ENCODE measurements at regions not wholly inside any gene's neighbourhood (a gene's known extent, or its start where the extent isn't known, plus 50 kb on each side); places are given as distances from the start of the nearest gene placed in this dataset.

DNA sequence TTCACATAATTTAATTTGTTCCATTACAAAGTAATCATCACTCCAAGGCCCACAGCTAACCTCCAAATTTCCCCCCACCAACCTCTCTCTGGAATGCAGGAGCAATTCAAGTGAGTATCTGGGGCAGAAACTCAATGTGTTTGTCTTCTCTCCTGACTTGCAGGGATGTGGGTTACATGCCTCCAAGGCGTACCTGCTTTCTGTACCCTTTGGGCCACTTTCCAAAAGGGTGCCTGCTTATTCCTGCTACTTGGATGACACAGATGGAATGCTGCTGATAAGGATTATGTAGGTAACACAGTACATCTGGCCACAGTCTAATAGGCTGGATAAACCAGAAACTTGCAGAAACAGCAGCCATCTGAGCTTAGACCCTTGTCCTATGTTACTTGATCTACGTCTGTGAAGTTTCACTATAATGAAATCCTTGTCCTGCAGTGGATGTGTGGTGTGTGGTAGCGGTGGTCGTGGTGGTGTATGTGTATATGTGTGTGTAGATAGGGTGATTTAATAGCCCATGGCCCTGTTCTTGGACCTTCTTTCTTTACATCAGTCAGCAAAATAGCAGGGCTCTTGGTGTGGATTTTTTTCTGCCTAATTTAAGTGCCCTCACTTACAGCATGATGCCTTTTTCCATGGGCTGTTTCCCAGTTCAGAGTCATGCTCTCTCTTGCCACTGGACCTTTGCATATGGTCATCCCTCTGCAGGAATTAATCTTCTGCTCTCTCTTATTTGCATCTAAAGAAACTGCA lies 175.9 kb downstream of the ZDHHC21 start:
- no peak for DNase-seq

DNA sequence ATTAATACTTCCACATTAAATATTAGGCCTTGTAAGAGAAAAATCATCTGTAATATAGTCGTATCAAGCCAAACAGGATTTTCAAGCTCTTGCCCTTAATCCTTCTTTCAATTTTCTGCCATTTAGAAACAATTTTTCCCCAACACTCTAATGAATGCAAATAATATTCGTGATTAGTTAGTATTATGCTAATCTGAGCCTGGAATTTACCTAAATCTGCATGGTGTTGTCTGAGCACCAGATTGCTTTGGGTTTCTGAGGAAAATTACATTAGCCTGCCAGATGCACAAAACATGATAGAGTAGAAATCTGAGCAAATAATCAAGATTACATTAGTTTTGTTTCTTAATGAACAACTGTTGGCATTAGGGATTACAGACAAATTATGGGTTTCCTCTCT lies 176.6 kb downstream of the ZDHHC21 start:
- no peak for DNase-seq

DNA sequence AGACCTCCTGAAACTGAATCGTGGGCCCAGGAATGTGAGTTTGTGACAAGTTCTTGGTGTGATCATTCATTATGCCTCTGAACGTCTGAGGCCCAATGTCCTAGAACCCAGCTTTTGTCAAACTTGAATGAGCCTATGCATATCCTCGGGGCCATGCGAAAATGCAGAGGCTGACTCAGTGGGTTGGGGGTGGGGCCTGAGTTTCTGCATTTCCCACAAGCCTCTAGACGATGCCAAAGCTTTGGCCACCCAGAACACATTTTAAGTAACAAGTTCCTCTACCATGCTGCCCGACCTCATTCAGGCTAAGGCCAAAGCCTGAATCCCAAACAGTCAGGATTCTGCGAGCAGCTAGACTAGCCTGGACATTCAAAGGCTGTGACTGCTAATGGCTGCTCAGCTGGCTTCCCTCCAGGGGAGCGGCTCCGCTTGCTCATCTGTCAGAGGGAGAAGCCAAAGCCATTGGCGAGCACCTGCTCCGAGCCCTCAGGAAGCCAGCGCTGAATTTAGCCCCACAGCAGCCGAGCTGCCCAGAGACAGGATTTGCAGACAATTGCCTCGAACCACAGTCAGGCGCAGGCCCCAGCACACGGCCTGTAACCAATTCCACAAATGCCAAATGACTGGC lies 177.5 kb downstream of the ZDHHC21 start:
- no peak for DNase-seq

DNA sequence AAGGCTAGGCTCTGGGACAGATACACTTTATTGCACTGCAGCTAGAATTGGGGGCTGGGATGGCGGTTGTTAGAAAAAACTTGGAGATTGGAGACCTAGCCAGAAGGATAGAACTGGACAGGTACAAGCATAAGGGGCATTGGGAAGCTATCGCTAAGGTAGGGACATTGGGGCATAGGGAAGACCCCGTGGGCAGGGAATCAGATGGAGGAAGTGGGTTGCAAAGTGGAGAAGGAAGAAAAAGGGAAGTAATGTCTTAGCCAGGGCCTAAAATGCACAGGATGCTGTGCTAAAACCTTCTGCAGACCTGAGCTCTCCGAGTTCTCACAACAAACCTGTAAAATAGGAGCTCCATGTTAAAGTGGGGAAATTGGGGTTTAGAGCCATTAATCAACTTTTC lies 178.2 kb downstream of the ZDHHC21 start:
- no peak for DNase-seq

DNA sequence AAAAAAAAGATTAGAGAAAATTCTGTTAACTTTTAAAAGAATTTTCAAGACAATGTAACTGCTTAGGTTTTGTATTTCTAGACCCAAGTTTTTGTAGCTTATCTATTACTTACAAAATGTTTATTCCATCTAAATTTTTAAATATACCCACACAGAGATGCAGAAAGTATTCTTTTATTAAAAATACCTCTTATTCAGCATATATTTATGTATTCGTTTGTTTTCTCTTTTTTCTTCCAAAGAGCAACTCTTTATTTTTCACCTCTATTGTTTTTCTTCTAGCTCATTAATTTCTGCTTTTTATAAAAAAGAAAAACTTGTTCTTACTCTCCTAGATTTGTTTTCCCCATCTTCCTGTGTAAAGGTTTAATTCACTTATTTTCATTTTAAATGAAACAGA lies 180.3 kb downstream of the ZDHHC21 start:
- DNase-seq, result no peak

DNA sequence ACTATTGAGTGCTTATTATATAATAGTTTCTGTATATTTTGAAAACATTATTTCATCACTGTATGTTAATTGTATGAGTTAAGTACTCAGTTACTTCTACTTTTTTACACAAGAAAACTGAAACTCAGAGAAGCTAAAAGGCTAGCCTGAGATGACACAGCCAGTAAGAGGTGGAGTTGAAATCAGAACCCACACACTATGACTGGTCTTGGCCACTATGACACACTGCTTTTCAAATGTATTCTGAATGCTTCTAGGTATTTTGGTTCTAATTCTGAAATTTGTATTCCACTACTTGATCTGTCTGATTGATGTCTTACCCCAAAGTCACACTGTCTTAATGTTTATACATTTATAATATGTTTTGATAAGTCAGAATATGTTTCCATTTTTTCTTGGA lies 181.8 kb downstream of the ZDHHC21 start:
- no peak for DNase-seq

DNA sequence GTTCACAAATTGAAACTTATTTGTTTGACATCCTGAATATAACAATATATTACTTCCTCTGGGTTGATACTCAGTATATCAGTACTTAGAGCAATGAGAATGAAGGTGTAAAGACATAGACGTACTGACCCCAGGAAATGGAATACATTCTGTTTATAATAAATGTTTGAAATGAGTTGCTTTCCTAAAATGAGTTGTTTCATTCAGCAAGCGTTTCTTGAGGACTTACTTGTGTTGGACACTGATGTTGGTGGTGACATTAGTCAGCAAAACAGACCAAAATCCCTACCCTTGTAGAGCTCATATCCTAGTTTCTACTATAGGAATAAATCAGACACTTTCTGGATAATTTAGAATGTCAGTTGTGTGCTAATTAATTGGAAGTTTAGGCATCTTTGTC lies 184.3 kb downstream of the ZDHHC21 start:
- DNase-seq, result no peak

DNA sequence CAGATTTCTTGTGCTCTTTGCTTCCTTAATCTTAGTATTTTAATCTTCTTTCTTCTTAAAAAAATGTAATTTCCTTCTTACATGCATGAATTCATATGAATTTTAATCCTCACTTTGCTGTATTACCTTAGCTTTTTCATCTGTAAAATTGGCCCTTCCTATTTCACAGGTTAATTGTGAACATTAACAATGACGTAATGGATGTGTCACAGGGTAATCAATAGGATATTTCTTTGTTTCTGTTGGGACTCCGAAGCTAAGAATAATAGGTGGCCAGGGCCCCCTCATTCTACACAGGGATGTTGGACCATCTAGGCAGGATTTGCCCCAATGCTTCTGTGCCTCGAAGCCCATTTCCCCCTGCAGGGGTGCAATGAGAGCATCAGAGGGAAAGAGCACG lies 187.4 kb upstream of the NFIB start:
- DNase-seq, result no peak

DNA sequence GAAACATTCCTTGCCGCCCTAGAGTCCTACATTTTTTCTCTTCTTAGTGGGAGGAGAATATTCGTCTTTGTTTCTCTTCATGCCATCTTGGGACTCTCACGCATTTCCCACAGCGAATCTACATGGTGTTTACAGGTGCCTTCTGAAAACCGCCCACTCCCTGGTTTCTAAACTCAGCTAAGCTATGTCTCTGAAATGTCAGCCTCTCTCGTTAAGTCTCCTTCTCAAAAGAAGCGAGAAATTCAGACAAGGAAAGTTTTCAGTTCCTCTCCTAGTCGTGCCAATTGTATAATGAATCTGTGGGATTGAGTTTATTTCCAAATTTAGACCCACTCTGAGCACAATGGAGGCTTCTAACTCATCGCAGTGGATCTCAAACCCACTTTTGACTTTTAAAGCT lies 186.8 kb upstream of the NFIB start:
- no peak for DNase-seq

DNA sequence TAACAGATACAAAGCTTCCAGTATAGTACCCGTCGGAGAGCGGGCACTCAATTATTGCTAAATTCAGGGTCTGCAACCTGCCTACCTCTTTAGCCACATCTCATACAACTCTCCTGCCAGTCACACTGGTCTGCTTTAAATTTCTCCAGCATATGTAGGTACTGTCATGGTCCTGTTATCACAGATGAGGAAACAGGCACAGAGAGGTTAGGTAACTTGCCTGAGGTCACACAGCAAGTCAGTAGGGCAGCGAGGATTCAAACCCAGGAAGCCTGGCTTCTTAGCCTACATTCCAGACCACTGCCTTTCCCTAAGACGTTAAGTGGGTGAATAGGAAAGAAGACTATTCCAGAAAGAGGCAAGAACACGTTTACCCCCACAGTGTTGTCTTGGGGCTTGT lies 186.0 kb upstream of the NFIB start:
- no peak for DNase-seq

DNA sequence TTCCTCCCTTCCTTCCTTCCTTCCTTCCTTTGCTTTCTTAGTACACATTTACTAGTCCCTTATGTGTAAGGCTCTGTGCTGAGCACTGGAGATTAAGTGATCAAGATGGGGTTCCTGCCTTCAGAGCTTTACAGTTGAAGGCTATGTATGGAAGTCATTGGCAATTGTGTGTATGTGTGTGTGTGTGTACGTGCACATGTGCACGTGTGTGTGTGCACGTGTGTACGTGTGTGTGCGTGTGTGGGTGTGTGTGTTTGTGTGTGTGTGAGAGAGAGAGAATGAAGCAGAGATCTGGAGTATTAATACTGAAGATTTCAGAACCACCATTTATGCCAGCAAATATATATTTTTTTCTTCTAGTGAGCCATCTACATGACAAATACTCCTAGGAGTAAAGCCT lies 184.9 kb upstream of the NFIB start:
- no peak for DNase-seq

DNA sequence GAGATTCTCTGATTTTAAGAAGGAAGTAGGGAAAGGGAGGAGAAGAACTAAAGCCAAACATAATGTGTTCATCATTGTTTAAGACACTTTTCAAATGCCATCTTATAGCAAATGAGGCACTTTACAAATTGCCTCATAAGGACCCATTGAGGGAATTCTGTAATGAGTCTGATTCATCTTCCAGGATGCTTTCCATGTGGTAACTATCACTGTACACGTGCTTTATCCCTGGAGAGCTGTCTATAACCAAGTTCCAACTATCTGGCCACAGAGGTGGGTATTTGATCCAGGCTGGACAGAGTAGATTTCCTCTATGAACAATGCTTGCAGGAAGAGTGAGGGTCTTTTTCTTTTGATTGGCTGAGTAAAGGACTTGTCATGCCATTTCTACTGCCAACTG lies 183.5 kb upstream of the NFIB start:
- no peak for DNase-seq

DNA sequence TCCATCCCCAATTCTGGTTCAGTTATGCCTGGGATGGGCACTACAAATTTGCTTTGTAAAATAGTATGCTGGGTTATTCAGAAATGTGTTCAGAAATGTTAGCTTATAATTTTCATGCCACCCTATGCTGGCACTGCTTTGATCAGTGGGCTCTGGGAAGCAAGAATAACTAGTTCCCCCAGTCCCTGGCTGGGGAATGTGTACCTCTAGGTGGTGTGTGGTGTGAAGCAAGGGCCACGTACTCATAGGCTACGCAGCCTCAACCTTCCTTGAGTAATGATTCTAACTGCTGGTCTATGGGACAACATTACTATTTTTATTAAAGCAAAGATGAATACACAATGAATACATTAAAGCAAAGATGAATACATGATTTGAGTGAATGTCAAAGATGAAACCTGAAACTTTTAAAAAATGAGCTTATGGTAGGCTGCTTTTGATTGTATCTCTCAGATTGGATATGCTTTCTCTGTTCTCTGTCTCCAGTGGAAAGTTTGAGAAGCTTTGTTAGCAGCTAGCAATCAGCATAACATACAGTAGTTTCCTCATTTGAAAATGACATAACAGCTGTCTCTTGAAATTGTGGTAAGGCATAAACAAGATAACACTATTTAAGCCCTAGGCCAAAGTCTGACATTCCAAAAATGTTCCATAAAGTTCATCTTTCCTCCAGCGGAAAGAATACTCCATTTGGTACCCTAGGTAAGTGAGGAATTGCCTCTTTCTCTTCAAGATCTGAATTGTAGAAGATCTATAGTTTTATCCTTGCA lies 174.7 kb upstream of the NFIB start:
- DNase-seq, result no peak

DNA sequence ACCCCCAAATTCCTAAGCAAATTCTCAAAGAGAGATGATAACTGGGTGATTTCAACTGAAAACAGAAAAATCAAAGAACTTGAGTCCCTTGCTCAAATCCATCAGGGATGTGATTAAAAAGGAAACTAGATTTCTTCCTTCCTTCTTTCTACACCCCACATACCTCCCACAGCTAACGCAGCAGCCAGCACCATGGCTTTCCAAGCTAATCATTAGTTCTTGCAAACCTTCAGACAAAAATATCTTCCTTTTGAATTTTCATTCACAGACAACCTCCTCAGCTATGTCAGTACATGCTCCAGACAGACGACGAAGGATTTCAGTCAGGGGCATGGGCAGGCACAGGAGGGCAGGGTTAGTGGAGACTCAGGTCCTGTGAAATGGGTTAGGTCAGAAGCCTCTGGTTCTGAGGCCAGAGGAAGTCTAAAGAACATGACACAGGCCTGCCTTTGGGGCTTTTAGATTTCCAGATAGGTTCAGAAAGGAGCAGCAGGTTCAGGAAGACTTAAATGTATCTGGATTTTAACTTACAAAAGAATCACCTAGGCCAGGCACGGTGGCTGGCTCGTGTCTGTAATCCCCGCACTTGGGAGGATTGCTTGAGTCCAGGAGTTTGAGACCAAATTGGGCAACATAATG lies 173.7 kb upstream of the NFIB start:
- no peak for DNase-seq

DNA sequence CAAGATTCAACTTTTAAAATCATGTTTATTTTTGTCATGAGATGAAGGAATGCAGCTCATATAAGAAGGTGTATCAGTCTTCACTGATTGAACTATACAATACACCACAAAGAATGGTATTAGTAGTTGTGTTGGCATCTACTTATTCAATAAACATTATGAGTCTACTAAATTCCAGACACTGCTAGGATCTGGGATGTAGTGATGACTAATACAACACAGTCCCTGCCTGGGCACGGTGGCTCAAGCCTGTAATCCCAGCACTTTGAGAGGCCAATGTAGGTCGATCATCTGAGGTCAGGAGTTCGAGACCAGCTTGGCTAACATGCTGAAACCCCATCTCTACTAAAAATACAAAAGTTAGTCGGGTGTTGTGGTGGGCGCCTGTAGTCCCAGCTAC lies 171.4 kb upstream of the NFIB start:
- no peak for DNase-seq

DNA sequence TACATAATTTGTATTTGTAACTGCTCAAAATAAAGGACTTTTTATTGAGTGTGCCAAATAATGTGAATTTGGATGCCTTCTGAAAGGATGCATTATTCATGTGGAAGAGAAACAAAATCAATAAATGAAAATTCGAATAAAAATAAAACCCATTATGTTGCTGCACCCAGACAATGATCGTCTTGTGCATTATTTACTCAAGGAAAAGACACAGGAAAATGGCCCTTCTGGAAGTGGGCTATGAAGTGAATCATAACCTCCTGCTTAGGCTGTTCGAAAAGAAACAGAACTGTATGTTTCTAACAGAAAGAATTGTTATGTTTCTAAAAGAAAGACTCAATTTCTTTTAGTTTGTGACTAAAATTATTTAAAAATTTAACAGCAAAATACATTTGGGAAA lies 168.9 kb upstream of the NFIB start:
- DNase-seq, result no peak

DNA sequence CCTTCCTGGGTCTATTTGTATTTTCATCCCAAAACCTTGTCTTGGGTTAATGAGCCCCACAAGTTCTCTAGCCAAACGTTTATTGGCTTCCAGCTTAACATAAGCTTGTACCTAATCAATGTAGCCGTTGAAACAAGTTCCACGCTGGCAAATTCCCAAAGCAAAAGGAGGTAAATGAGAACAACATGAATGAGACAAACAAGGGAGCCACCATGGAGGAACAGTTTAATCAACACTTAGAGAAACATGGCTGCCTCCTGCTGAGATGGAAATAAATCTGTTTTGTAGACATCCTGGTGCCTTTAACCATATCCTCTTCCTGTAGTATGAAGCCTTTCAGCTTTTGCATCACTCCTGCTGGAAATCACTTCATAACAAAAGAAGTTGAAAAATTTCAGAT lies 166.6 kb upstream of the NFIB start:
- DNase-seq, result no peak

DNA sequence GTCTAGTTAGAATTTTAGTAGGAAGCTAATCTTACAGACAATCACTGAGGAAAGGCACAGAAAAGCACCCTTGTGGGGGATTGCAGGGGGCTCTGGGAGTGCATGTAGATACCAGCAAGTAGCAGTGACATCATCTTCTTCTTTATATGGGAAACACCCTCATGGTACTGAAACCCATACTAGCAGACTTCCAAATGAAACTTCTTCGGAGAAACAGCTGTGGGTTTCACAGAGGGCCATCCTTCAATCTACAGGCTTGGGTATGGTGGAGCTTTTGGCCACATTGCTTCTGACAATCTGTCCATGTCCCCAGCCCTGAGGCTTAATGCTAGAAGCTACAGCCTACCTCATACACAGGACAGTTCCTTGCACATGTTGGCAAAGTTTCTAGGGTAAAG lies 165.2 kb upstream of the NFIB start:
- no peak for DNase-seq

DNA sequence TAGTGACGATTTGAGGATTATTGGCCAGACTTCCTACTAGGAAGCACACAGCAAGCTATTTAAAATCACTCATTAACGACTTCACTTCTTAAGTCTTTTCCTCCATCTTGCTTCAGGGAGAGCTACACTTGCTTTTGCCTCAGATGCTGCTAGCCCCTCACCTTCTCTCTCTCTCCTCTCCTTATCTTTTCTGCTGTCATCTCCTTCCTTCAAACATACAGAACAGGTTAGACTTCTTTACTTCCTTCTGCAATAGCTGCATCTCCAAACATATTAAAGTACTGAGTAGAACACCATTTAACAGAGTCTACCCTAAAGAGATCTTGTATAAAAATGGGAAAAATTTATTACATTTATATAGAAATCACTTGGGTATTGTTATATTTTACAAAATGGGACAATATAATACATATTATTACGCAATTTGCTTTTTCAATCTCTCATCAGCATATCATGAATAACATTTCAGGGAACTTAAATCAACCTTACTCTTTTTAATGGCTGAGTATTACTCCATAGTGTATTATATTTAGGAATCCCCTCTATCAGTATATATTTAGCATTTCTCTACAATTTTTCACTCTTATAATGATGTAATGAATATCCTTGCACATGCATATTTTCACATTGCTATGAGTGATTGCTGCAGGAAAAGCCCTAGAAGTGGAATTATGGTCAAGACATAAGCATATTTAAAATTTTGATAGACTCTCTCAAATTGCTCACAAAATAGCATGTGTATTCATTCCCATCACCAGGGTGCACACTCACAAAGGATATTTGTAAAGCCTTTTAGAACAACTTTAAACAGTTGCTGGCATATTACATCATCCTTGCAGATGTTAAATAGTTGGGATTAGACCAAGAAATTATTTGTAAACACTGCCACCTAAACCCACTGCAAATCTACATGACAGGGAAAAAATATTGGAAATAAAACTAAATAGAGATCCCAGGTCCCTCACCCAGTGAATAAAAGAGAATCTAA lies 164.5 kb upstream of the NFIB start:
- DNase-seq, result no peak

DNA sequence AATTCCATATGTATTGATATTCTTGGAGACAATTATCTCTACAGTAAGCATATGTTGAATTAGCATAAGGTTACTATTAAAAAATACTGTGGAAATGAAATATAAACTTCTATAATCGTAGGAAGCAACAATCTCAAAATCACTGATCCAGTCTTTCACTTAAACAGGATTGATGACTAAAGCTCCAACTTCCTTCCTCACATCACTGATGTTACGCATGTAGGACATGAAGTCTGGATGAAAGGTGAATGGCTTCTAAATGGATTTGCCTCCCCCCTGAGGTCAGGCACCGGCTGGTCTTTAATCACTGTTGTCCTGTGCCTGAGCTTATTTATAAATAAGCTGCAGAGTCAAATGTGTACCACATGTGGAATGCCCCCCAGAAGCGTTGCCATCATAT lies 157.1 kb upstream of the NFIB start:
- no peak for DNase-seq

DNA sequence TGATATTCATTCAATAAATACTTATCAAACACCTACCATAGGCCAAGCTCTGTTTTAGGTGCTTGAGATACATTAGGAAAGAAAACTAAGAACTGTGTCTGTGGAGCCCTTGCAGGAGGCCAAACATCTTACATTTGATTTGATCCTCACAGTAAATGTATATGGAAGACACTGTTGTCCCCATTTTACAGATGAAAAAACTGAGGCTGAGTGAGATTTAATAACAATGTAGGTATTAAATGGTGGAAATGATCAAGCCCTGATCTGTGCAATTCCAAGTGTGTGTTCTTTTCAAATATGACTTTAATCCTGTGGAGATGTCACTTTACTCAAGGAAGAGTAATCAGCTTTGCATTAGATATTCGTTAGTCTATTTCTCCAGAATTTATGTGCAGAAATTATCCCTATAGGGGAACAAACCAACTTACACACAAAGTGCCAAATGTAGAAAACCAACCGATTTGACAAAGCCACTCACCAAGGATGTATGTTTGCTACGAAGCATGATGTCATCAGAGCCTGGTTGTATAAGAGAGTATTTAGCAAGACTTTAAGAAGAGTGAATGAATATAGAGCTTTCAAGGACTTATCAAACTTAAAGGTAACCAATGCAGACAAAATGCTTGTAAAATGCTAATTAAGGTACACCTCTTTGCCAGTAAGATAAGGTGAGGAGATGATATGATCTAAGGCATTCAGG lies 153.9 kb upstream of the NFIB start:
- DNase-seq, result no peak

DNA sequence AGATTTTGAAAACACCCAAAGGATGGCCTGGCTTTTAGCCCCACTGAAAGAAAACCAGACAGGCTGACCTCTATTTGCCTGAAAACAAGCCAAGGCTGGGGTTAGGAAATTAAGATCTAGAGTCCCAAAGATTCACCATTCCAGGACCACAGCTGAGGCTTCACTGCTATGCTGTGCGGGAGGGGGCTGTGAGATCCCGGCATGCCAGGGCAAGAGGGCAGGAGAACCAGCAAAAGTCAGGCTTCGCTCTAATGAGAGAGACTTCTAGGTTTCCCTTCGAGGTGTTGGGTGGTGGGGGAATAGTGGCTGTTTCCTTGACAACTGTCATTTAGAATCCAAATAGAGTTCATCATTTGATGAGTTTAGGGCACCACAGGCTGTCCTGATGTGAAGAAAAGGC lies 152.9 kb upstream of the NFIB start:
- no peak for DNase-seq

Measured in activated CD4-positive, CD25-positive, alpha-beta regulatory T cell treated with anti-CD3 and anti-CD28 coated beads, Interleukin-2, amount 50 U/mL, for 72 hours (primary cell).